ENCODE measurements at regions not wholly inside any gene's neighbourhood (a gene's known extent, or its start where the extent isn't known, plus 50 kb on each side); places are given as distances from the start of the nearest gene placed in this dataset.

GRCh38 chr3:10555263-10555662 is 49.9 kb upstream of the ATP2B2 start:
- Histone ChIP-seq H3K9me3 (ENCODE audit: control insufficient read depth in 2 of 2, low read length in 2 of 2) (no peaks in the 10 kb centered on the region), H3K4me1 (ENCODE audit: control insufficient read depth, insufficient read depth, low read length) (peaks cover 3% of the 10 kb centered on the region), H3K9ac (ENCODE audit: low read length in 2 of 2) (no peak overlapping the region), H3K27ac (ENCODE audit: low read length) (no peak overlapping the region), H3K36me3 (ENCODE audit: control insufficient read depth in 2 of 2, insufficient read depth in 2 of 2, low read length in 2 of 2) (no peaks in the 10 kb centered on the region), H3K27me3 (ENCODE audit: control insufficient read depth in 1 of 2, insufficient read depth in 2 of 2, low read length in 2 of 2) (peaks cover 0 to 3% of the 10 kb centered on the region in 2 donors), H3K4me3 (ENCODE audit: low read length in 2 of 2) (no peak overlapping the region)

- Histone ChIP-seq H3K9me3 (ENCODE audit: control insufficient read depth in 2 of 2, low read length in 2 of 2) (no peaks in the 10 kb centered on the region), H3K27ac (ENCODE audit: low read length) (no peak overlapping the region), H3K4me1 (ENCODE audit: control insufficient read depth, insufficient read depth, low read length) (peaks cover 3% of the 10 kb centered on the region), H3K9ac (ENCODE audit: low read length in 2 of 2) (no peak overlapping the region), H3K36me3 (ENCODE audit: control insufficient read depth in 2 of 2, insufficient read depth in 2 of 2, low read length in 2 of 2) (no peaks in the 10 kb centered on the region), H3K4me3 (ENCODE audit: low read length in 2 of 2) (no peak overlapping the region), H3K27me3 (ENCODE audit: control insufficient read depth in 1 of 2, insufficient read depth in 2 of 2, low read length in 2 of 2) (peaks cover 0 to 3% of the 10 kb centered on the region in 2 donors)
Observed at GRCh38 chr3:10556312-10556711, 50.9 kb upstream of the ATP2B2 start.

GRCh38 chr3:10557250-10557649 is 51.9 kb upstream of the ATP2B2 start:
- Histone ChIP-seq H3K36me3 (ENCODE audit: control insufficient read depth in 2 of 2, insufficient read depth in 2 of 2, low read length in 2 of 2) (no peaks in the 10 kb centered on the region), H3K27me3 (ENCODE audit: control insufficient read depth in 1 of 2, insufficient read depth in 2 of 2, low read length in 2 of 2) (peaks cover 0 to 3% of the 10 kb centered on the region in 2 donors), H3K4me3 (ENCODE audit: low read length in 2 of 2) (no peak overlapping the region)

GRCh38 chr3:10557781-10558373 is 52.5 kb upstream of the ATP2B2 start:
- no peak overlapping the region for H3K27ac ChIP-seq (ENCODE audit: low read length)
- H3K9me3 ChIP-seq (ENCODE audit: control insufficient read depth in 2 of 2, low read length in 2 of 2), result no peaks in the 10 kb centered on the region
- H3K4me1 ChIP-seq (ENCODE audit: control insufficient read depth, insufficient read depth, low read length), result no peaks in the 10 kb centered on the region
- H3K4me3 ChIP-seq (ENCODE audit: low read length in 2 of 2), result no peak overlapping the region
- no peak overlapping the region for H3K9ac ChIP-seq (ENCODE audit: low read length in 2 of 2)
- no peaks in the 10 kb centered on the region for H3K27me3 ChIP-seq (ENCODE audit: control insufficient read depth in 1 of 2, insufficient read depth in 2 of 2, low read length in 2 of 2)
- no peaks in the 10 kb centered on the region for H3K36me3 ChIP-seq (ENCODE audit: control insufficient read depth in 2 of 2, insufficient read depth in 2 of 2, low read length in 2 of 2)

More at GRCh38 chr3:10557250-10557649, 51.9 kb upstream of the ATP2B2 start:
- no peak overlapping the region for H3K27ac ChIP-seq (ENCODE audit: low read length)
- no peak overlapping the region for H3K9ac ChIP-seq (ENCODE audit: low read length in 2 of 2)
- no peaks in the 10 kb centered on the region for H3K9me3 ChIP-seq (ENCODE audit: control insufficient read depth in 2 of 2, low read length in 2 of 2)
- peaks cover 3% of the 10 kb centered on the region for H3K4me1 ChIP-seq (ENCODE audit: control insufficient read depth, insufficient read depth, low read length)

GRCh38 chr3:10558736-10559135 is 53.4 kb upstream of the ATP2B2 start:
- Histone ChIP-seq H3K27ac (ENCODE audit: low read length) (no peak overlapping the region), H3K9ac (ENCODE audit: low read length in 2 of 2) (no peak overlapping the region), H3K4me1 (ENCODE audit: control insufficient read depth, insufficient read depth, low read length) (no peaks in the 10 kb centered on the region), H3K9me3 (ENCODE audit: control insufficient read depth in 2 of 2, low read length in 2 of 2) (peaks cover 0 to 1% of the 10 kb centered on the region in 2 donors), H3K36me3 (ENCODE audit: control insufficient read depth in 2 of 2, insufficient read depth in 2 of 2, low read length in 2 of 2) (no peaks in the 10 kb centered on the region), H3K27me3 (ENCODE audit: control insufficient read depth in 1 of 2, insufficient read depth in 2 of 2, low read length in 2 of 2) (peaks cover 0 to 3% of the 10 kb centered on the region in 2 donors), H3K4me3 (ENCODE audit: low read length in 2 of 2) (no peak overlapping the region)

- Histone ChIP-seq H3K27ac (ENCODE audit: low read length) (no peak overlapping the region), H3K9me3 (ENCODE audit: control insufficient read depth in 2 of 2, low read length in 2 of 2) (peaks cover 0 to 12% of the 10 kb centered on the region in 2 donors), H3K27me3 (ENCODE audit: control insufficient read depth in 1 of 2, insufficient read depth in 2 of 2, low read length in 2 of 2) (peaks cover 0 to 3% of the 10 kb centered on the region in 2 donors), H3K4me1 (ENCODE audit: control insufficient read depth, insufficient read depth, low read length) (no peaks in the 10 kb centered on the region), H3K36me3 (ENCODE audit: control insufficient read depth in 2 of 2, insufficient read depth in 2 of 2, low read length in 2 of 2) (no peaks in the 10 kb centered on the region), H3K4me3 (ENCODE audit: low read length in 2 of 2) (no peak overlapping the region), H3K9ac (ENCODE audit: low read length in 2 of 2) (no peak overlapping the region)
Observed at GRCh38 chr3:10560060-10560861, 54.9 kb upstream of the ATP2B2 start.

- Histone ChIP-seq H3K9me3 (ENCODE audit: control insufficient read depth in 2 of 2, low read length in 2 of 2) (peaks cover 0 to 13% of the 10 kb centered on the region in 2 donors), H3K4me1 (ENCODE audit: control insufficient read depth, insufficient read depth, low read length) (no peaks in the 10 kb centered on the region), H3K9ac (ENCODE audit: low read length in 2 of 2) (no peak overlapping the region), H3K4me3 (ENCODE audit: low read length in 2 of 2) (no peak overlapping the region), H3K36me3 (ENCODE audit: control insufficient read depth in 2 of 2, insufficient read depth in 2 of 2, low read length in 2 of 2) (no peaks in the 10 kb centered on the region), H3K27ac (ENCODE audit: low read length) (no peak overlapping the region), H3K27me3 (ENCODE audit: control insufficient read depth in 1 of 2, insufficient read depth in 2 of 2, low read length in 2 of 2) (peaks cover 0 to 3% of the 10 kb centered on the region in 2 donors)
Observed at GRCh38 chr3:10561162-10561945, 56.0 kb upstream of the ATP2B2 start.

GRCh38 chr3:10561946-10562560 is 56.7 kb upstream of the ATP2B2 start:
- Histone ChIP-seq H3K4me1 (ENCODE audit: control insufficient read depth, insufficient read depth, low read length) (no peaks in the 10 kb centered on the region), H3K9me3 (ENCODE audit: control insufficient read depth in 2 of 2, low read length in 2 of 2) (peaks cover 0 to 13% of the 10 kb centered on the region in 2 donors), H3K36me3 (ENCODE audit: control insufficient read depth in 2 of 2, insufficient read depth in 2 of 2, low read length in 2 of 2) (no peaks in the 10 kb centered on the region), H3K27me3 (ENCODE audit: control insufficient read depth in 1 of 2, insufficient read depth in 2 of 2, low read length in 2 of 2) (peaks cover 0 to 5% of the 10 kb centered on the region in 2 donors), H3K9ac (ENCODE audit: low read length in 2 of 2) (no peak overlapping the region), H3K27ac (ENCODE audit: low read length) (no peak overlapping the region), H3K4me3 (ENCODE audit: low read length in 2 of 2) (no peak overlapping the region)

- Histone ChIP-seq H3K36me3 (ENCODE audit: control insufficient read depth in 2 of 2, insufficient read depth in 2 of 2, low read length in 2 of 2) (no peaks in the 10 kb centered on the region), H3K27ac (ENCODE audit: low read length) (no peak overlapping the region), H3K9ac (ENCODE audit: low read length in 2 of 2) (no peak overlapping the region), H3K4me1 (ENCODE audit: control insufficient read depth, insufficient read depth, low read length) (no peaks in the 10 kb centered on the region), H3K4me3 (ENCODE audit: low read length in 2 of 2) (no peak overlapping the region), H3K9me3 (ENCODE audit: control insufficient read depth in 2 of 2, low read length in 2 of 2) (peaks cover 0 to 13% of the 10 kb centered on the region in 2 donors), H3K27me3 (ENCODE audit: control insufficient read depth in 1 of 2, insufficient read depth in 2 of 2, low read length in 2 of 2) (peaks cover 0 to 5% of the 10 kb centered on the region in 2 donors)
Observed at GRCh38 chr3:10563396-10563795, 58.0 kb upstream of the ATP2B2 start.

- no peak overlapping the region for H3K9ac ChIP-seq (ENCODE audit: low read length in 2 of 2)
- H3K4me3 ChIP-seq (ENCODE audit: low read length in 2 of 2), result no peak overlapping the region
- no peaks in the 10 kb centered on the region for H3K36me3 ChIP-seq (ENCODE audit: control insufficient read depth in 2 of 2, insufficient read depth in 2 of 2, low read length in 2 of 2)
- H3K9me3 ChIP-seq (ENCODE audit: control insufficient read depth in 2 of 2, low read length in 2 of 2), result peaks cover 0 to 13% of the 10 kb centered on the region in 2 donors
- H3K27me3 ChIP-seq (ENCODE audit: control insufficient read depth in 1 of 2, insufficient read depth in 2 of 2, low read length in 2 of 2), result peaks cover 0 to 5% of the 10 kb centered on the region in 2 donors
- H3K27ac ChIP-seq (ENCODE audit: low read length), result no peak overlapping the region
- no peaks in the 10 kb centered on the region for H3K4me1 ChIP-seq (ENCODE audit: control insufficient read depth, insufficient read depth, low read length)
Observed at GRCh38 chr3:10565814-10566213, 60.4 kb upstream of the ATP2B2 start.

Data from stomach smooth muscle (tissue), 2 donors.